DMS114 treated with DMSO at 0.1 percent for 48 hours (cell line): ENCODE measurements at regions not wholly inside any gene's neighbourhood (a gene's known extent, or its start where the extent isn't known, plus 50 kb on each side); places are given as distances from the start of the nearest gene placed in this dataset.

Experiments
- DNase-seq: peaks from one replicate; lab custom pipeline; 2025; ENCODE audit not compliant: unreplicated experiment; lab: John Stamatoyannopoulos, UW

GRCh38 chr18:68469049-68469625, 245.8 kb downstream of the TMX3 start:
- DNase-seq, result no peak

DNA sequence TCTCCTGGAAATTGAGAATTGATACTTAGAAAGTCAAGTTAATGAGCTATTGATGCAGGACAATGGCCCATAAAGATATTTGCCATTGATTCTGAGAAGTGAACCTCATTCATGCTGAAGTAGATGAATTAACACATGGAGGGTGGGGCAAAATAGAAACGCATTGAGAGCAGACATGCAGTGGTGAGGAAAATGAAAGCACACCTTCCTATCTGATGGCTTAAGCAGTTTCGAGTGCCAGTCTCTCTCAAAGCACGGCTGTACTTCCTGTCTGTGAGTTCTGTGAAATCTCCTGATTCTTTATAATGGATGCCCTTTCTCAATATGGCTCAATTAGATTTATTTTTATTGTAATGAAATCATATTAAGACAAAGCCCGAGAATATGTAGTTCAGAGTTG, 247.0 kb downstream of the TMX3 start:
- DNase-seq, result no peak

- DNase-seq, result no peak
Measured at GRCh38 chr18:68467329-68467728, 247.6 kb downstream of the TMX3 start.

- no peak for DNase-seq
Measured at GRCh38 chr18:68466672-68467071, 248.2 kb downstream of the TMX3 start.

- DNase-seq, result no peak
Measured at GRCh38 chr18:68462766-68463165, 252.1 kb downstream of the TMX3 start.

DNA sequence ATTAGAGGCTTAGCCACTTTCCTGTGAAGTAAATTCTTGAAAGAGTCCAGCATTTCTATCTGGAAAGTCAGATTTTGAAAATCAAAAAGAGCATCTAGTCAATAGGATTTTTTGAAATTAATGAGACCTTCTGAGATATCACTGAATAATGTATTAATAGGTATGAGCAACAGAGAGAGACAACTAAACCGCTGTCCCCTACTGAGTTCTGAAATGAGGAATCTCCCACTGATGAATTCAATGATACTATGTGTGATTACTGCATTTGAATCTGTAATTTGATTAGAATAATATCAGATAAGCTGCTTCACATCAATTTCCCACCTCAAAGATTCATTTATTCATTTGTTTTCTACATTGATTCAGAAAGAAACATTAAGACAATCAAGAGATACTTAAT, 252.8 kb downstream of the TMX3 start:
- no peak for DNase-seq

- DNase-seq, result no peak
Measured at GRCh38 chr18:68461481-68462018, 253.4 kb downstream of the TMX3 start.

DNA sequence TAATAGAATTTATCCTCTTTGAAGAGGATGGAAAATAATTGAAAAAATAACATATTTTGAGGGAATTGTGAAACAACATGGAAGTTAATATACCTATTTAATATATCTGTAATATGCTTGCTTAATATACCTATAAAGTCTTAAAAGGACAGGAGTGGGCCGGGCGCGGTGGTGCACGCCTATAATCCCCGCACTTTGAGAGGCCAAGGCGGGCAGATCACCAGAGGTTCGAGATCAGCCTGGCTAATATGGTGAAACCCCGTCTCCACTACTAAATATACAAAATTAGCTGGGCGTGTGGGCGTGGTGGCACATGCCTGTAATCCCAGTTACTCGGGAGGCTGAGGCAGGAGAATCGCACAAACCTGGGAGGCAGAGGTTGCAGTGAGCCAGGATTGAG, 254.9 kb downstream of the TMX3 start:
- no peak for DNase-seq

GRCh38 chr18:68456985-68457384, 257.9 kb downstream of the TMX3 start:
- no peak for DNase-seq

DNA sequence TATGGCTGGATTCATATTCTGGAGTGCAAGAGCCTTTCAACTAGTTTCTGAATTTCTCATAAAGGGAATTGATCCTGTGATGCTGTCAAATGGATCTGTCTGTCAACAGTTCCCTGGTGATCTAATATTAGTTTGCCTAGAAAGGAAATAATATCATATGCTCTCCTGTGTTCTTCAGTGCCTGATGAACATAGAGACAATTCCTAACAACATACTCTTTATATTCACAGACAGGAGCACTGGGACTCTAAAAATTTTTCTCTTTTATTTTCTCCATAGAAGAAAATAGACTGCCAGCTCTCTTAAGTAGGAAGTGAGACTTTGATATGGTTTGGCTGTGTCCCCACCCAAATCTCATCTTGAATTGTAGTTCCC, 259.7 kb downstream of the TMX3 start:
- DNase-seq, result no peak

GRCh38 chr18:68454511-68455228, 260.2 kb downstream of the TMX3 start:
- no peak for DNase-seq

DNA sequence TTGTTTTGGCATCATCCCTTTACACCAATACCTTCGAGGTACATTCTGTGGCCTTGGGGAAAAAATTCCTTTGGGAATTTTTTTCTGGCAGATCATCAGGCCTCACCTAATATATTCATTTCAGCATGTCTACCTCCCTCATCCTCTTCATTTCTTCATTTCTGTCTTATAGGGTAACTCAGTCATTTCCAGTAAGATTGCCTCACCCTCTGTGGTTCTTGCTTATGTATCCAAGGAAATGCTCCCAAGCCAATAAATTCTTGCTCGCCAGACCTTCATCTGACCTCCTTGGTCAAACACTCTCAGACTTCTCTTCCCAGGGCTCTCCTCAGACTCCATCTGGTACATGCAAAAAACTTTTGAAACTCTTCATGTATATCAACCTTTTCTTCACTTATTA, 265.6 kb downstream of the TMX3 start:
- no peak for DNase-seq

DNA sequence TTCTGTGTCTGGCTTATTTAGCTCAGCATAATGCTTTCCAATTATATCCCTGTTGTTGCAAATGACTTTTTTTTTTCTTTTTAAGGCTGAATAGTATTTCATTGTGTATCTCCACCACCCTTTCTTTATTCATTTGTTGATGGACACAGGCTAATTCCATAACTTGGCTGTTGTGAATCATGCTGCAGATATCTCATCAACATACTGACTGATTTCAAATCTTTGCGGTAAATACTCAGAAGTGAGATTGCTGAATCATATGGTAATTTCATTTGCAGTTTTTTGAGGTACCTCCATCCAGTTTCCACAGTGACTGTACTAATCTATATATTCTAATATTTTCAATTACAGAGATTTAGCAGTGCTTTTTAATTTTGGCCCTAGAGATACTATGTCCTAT, 266.2 kb downstream of the TMX3 start:
- no peak for DNase-seq

DNA sequence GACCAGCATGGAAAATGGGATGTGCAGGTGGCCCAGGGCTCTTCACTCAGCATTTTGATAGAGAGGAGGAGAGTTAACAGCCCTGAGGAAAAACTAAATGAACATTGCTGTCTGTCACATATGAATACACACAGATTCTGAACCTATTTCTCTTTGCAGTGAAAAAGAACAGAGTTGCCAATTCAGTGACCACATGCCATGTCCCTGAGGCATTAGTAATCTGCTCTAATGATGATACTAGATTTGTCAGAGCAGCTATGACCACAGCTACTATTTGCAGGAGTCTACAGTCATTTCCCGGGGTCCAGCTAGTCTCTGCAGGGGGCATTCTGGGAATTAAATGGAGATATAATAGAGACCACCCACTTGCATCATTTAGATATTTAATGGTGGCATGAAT, 267.6 kb downstream of the TMX3 start:
- no peak for DNase-seq

GRCh38 chr18:68445668-68446426, 269.1 kb downstream of the TMX3 start:
- no peak for DNase-seq

GRCh38 chr18:68445136-68445535, 269.8 kb downstream of the TMX3 start:
- no peak for DNase-seq

DNA sequence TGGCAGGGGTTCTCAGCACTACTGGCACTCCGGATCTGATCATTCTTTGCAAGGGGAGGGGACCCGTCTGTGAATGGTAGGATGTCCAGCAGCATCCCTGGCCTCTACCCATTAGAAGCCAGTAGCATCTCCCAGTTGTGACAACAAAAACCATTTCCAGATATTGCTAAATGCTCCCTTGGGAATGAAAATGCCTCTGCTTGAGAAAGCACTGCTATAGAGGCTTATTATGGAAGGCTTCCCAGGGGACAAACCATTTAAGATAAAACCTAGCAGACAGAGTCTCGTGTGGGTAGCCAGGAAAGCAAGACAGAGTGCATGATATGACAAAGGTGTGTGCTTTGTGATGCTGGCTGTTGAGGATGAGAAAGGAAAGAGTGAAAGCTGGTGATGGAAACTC, 273.7 kb downstream of the TMX3 start:
- DNase-seq, result no peak

DNA sequence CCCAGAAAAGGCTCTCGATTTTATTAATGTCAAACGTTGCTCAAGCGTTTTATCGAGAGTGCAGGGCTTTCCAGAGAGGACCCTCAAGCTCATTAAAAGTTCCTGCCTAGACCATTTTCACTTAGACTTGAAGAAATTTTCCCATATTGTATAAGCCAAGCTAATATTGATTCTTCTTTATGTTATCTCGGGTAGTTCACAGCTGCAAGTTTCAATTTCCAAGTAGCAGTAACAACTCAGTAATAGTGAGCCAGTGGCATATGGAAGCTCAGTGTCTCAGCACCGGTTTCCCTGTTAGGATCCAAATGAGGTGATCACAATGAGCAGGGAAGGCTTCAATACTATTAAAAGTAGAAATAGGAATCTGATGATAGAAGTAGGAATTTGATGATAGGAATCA, 274.5 kb downstream of the TMX3 start:
- DNase-seq, result no peak

GRCh38 chr18:68439642-68440041, 275.3 kb downstream of the TMX3 start:
- DNase-seq, result no peak

DNA sequence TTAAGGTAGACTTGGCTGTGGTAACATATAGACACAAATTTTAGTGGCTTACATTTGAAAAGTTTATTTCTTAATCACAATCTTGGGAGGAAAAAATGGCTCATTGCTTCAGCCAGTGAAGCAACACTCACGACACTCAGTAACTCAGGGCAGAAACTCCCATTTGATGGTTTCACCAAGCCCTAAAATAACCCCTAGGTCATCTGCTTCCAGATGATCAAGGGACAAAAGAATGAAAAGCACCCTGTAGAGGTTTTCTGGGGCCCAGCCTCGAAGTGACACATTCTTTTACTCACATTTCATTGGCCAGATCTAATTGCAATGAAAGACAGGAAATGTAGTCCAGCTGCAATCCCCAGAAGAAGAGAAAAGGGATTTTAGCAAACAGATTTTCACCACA, 275.9 kb downstream of the TMX3 start:
- no peak for DNase-seq

GRCh38 chr18:68438536-68438935, 276.4 kb downstream of the TMX3 start:
- DNase-seq, result no peak

DNA sequence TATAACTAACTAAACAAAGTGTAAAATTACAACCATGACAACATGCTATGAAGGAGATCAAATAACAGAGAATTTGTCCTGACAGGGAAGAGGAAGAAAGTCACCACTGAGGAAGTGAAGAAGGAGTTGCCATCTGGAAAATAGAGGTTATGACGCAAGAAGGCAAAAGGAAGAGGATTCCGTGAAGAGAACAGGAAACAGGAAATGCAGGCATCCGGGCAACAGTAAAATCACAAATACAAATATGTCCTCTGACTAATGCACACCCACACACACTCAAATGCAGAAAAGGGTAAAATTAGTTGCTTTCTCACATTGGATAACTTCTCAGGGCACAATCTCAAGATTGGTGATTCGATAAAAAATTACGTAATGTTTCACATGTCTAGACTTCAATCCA, 278.4 kb downstream of the TMX3 start:
- no peak for DNase-seq
